ENCODE measurements at regions not wholly inside any gene's neighbourhood (a gene's known extent, or its start where the extent isn't known, plus 50 kb on each side); places are given as distances from the start of the nearest gene placed in this dataset.

DNA sequence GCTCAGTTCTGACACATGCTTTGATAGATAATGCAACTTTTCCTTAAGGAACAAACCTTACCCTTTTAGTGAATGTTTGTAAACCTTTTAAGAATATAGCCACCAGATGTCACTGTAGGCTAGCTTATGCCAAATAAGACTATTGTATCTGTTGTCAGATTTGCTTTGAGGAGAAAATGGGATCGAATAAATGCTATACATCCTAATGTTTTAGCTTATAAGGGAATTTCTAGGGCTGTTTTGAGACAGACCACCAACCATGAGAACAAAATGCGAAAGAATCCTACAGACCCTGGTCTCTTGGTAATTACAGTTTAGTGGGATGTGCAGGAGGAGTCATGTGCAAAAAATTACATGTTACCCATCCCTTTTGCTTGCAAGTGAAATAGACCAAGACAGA lies 127.6 kb upstream of the NMUR2 start:
- no peak overlapping the region for H3K27ac ChIP-seq (ENCODE audit: low read depth, low read length)
- no peaks in the 10 kb centered on the region for H3K27me3 ChIP-seq (ENCODE audit: control insufficient read depth, insufficient read depth, low read length, poor library complexity, severe bottlenecking)
- H3K9me3 ChIP-seq (ENCODE audit: control insufficient read depth, low read length) = no peaks in the 10 kb centered on the region
- Mint-ChIP-seq H3K36me3 (ENCODE audit: low read depth) (no peaks in the 10 kb centered on the region), H3K4me1 (peaks cover 23% of the 10 kb centered on the region), H3K27me3 (ENCODE audit: insufficient read depth) (no peaks in the 10 kb centered on the region), H3K9me3 (no peaks in the 10 kb centered on the region), H3K4me3 (no peak overlapping the region), H3K27ac (no peak overlapping the region)
- H3K9ac ChIP-seq (ENCODE audit: extremely low read depth, low read length, poor library complexity, severe bottlenecking) = no peak overlapping the region
- no peak for DNase-seq
- 55 to 70% methylated on average over 2 of the region's 2 CpGs for WGBS, 2 experiments (ENCODE audit: insufficient coverage in 1 of 2, insufficient read length in 1 of 2)
- H3K4me1 ChIP-seq (ENCODE audit: control insufficient read depth, insufficient read depth, low read length) = peaks cover 11% of the 10 kb centered on the region
- no peak overlapping the region for H3K4me3 ChIP-seq (ENCODE audit: low read length)
- TF ChIP-seq, protein P1, sequence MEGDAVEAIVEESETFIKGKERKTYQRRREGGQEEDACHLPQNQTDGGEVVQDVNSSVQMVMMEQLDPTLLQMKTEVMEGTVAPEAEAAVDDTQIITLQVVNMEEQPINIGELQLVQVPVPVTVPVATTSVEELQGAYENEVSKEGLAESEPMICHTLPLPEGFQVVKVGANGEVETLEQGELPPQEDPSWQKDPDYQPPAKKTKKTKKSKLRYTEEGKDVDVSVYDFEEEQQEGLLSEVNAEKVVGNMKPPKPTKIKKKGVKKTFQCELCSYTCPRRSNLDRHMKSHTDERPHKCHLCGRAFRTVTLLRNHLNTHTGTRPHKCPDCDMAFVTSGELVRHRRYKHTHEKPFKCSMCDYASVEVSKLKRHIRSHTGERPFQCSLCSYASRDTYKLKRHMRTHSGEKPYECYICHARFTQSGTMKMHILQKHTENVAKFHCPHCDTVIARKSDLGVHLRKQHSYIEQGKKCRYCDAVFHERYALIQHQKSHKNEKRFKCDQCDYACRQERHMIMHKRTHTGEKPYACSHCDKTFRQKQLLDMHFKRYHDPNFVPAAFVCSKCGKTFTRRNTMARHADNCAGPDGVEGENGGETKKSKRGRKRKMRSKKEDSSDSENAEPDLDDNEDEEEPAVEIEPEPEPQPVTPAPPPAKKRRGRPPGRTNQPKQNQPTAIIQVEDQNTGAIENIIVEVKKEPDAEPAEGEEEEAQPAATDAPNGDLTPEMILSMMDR (conservative IDR thresholded peaks at IDR 0.05) = peak; percentile 83
- no peaks in the 10 kb centered on the region for H3K36me3 ChIP-seq (ENCODE audit: control insufficient read depth, insufficient read depth, low read length)

DNA sequence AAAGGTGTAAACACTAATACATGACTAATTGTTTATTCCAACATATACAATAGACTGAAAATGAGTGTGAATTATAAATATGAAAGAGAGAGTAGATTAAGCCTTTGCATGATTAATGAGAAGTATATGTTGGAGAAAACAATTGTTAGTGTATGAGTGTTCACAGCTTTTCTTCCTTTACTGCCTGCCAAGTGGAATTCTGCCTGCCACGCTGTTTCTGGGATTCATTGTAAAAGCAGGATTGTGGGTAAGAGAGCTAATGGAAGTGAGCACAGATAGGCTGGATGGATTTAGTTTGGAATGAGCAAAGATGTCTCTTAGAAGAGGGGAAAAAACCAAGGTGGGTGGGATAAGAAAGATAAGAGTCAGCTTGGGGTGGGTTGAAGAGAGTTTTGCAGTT lies 129.6 kb upstream of the NMUR2 start:
- no peaks in the 10 kb centered on the region for H3K4me1 ChIP-seq (ENCODE audit: control insufficient read depth, insufficient read depth, low read length)
- no peak overlapping the region for H3K4me3 ChIP-seq (ENCODE audit: low read length)
- no peak overlapping the region for H3K27ac ChIP-seq (ENCODE audit: low read depth, low read length)
- TF ChIP-seq, protein P1 (conservative IDR thresholded peaks at IDR 0.05) = no peak
- Mint-ChIP-seq H3K4me1 (peaks cover 8% of the 10 kb centered on the region), H3K36me3 (ENCODE audit: low read depth) (no peaks in the 10 kb centered on the region), H3K27ac (no peak overlapping the region), H3K9me3 (no peaks in the 10 kb centered on the region), H3K4me3 (no peak overlapping the region), H3K27me3 (ENCODE audit: insufficient read depth) (no peaks in the 10 kb centered on the region)
- no peak for DNase-seq
- WGBS, 2 experiments (ENCODE audit: insufficient coverage in 1 of 2, insufficient read length in 1 of 2) = 93 to 100% methylated on average over 1 of the region's 1 CpG
- H3K36me3 ChIP-seq (ENCODE audit: control insufficient read depth, insufficient read depth, low read length) = no peaks in the 10 kb centered on the region
- no peak overlapping the region for H3K9ac ChIP-seq (ENCODE audit: extremely low read depth, low read length, poor library complexity, severe bottlenecking)
- H3K27me3 ChIP-seq (ENCODE audit: control insufficient read depth, insufficient read depth, low read length, poor library complexity, severe bottlenecking) = no peaks in the 10 kb centered on the region
- no peaks in the 10 kb centered on the region for H3K9me3 ChIP-seq (ENCODE audit: control insufficient read depth, low read length)

DNA sequence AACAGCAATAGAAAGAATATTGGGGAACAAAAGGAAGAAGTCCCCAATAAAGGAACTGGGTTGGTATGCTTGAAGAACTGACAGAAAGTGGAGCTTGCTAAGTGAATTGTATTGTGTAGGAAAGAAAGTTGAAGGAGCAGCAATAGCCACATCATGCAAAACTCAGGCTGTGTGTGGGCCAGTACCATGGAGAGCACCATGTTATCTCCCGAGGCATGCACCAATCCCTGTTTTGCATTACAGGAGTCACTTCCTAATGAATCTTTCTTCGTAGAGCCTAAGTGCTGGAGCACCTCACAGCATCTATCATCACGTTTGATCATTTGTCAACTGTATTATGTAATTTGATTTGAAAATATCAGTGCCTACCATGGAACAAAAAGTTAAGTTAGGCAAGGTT lies 137.7 kb upstream of the NMUR2 start:
- H3K4me1 ChIP-seq (ENCODE audit: control insufficient read depth, insufficient read depth, low read length) = no peaks in the 10 kb centered on the region
- H3K27me3 Mint-ChIP-seq (ENCODE audit: insufficient read depth) = peaks cover 10% of the 10 kb centered on the region
- DNase-seq = peak; percentile 88
- no peak overlapping the region for H3K9ac ChIP-seq (ENCODE audit: extremely low read depth, low read length, poor library complexity, severe bottlenecking)
- H3K27ac Mint-ChIP-seq = no peak overlapping the region
- H3K9me3 ChIP-seq (ENCODE audit: control insufficient read depth, low read length) = no peaks in the 10 kb centered on the region
- no peaks in the 10 kb centered on the region for H3K9me3 Mint-ChIP-seq
- H3K4me3 Mint-ChIP-seq = no peak overlapping the region
- H3K36me3 ChIP-seq (ENCODE audit: control insufficient read depth, insufficient read depth, low read length) = no peaks in the 10 kb centered on the region
- TF ChIP-seq, protein P1 (conservative IDR thresholded peaks at IDR 0.05) = no peak
- H3K27me3 ChIP-seq (ENCODE audit: control insufficient read depth, insufficient read depth, low read length, poor library complexity, severe bottlenecking) = peaks cover 16% of the 10 kb centered on the region
- no peak overlapping the region for H3K27ac ChIP-seq (ENCODE audit: low read depth, low read length)
- no peaks in the 10 kb centered on the region for H3K36me3 Mint-ChIP-seq (ENCODE audit: low read depth)
- WGBS, 2 experiments (ENCODE audit: insufficient coverage in 1 of 2, insufficient read length in 1 of 2) = 0 to 8% methylated on average over 1 to 3 of the region's 3 CpGs
- H3K4me3 ChIP-seq (ENCODE audit: low read length) = no peak overlapping the region
- no peaks in the 10 kb centered on the region for H3K4me1 Mint-ChIP-seq

Measured in endodermal cell (in vitro differentiated cells).